ENCODE measurements at regions not wholly inside any gene's neighbourhood (a gene's known extent, or its start where the extent isn't known, plus 50 kb on each side); places are given as distances from the start of the nearest gene placed in this dataset.

- no peak for TF ChIP-seq CTCF (optimal IDR thresholded peaks at IDR 0.05 in 1 of 3, IDR thresholded peaks at IDR 0.05 in 1 of 3, conservative IDR thresholded peaks at IDR 0.05 in 1 of 3; ENCODE audit: extremely low read depth in 1 of 3, insufficient read depth in 2 of 3, low read length in 3 of 3)
- no peak for TF ChIP-seq EZH2 (IDR thresholded peaks at IDR 0.05; ENCODE audit: low read length)
Observed at GRCh38 chr10:58109731-58110130, 158.0 kb downstream of the IPMK start.

All from keratinocyte (primary cell).